ENCODE measurements at regions not wholly inside any gene's neighbourhood (a gene's known extent, or its start where the extent isn't known, plus 50 kb on each side); places are given as distances from the start of the nearest gene placed in this dataset.
"Not testable (repeated sequence)": the region's sequence is repeated elsewhere in the genome, so short reads cannot be mapped to it uniquely, and the experiment has no call there.

DNA sequence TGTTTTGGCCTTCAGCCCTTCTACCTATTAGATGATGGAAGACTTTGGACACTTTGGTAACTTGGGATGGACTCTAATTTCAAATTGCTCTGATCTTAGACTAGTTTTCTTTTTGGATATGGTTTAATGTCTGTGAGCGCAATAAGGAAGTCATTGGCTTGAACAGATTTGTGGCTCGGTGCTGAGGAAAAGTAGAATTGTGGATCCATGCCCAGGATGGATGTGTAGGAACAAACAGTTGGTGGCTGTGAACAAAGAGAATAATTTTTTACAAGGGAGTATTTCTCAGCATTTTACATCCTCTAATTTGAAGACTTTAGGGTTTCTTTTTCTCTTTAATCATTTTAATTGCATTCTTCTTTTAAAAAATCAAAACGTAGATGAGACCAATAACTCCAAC, 327.1 kb downstream of the GLUD2 start:
- H3K27me3 Mint-ChIP-seq (ENCODE audit: insufficient read depth, unreplicated experiment), result no peaks in the 10 kb centered on the region
- TF ChIP-seq, protein P1, sequence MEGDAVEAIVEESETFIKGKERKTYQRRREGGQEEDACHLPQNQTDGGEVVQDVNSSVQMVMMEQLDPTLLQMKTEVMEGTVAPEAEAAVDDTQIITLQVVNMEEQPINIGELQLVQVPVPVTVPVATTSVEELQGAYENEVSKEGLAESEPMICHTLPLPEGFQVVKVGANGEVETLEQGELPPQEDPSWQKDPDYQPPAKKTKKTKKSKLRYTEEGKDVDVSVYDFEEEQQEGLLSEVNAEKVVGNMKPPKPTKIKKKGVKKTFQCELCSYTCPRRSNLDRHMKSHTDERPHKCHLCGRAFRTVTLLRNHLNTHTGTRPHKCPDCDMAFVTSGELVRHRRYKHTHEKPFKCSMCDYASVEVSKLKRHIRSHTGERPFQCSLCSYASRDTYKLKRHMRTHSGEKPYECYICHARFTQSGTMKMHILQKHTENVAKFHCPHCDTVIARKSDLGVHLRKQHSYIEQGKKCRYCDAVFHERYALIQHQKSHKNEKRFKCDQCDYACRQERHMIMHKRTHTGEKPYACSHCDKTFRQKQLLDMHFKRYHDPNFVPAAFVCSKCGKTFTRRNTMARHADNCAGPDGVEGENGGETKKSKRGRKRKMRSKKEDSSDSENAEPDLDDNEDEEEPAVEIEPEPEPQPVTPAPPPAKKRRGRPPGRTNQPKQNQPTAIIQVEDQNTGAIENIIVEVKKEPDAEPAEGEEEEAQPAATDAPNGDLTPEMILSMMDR (IDR thresholded peaks at IDR 0.05; ENCODE audit: unreplicated experiment), result no peak
- no TSS peak for BruUV-seq (replicated peaks)
- H3K4me1 Mint-ChIP-seq (ENCODE audit: insufficient read depth, unreplicated experiment), result no peaks in the 10 kb centered on the region
- no peak overlapping the region for H3K27ac Mint-ChIP-seq (ENCODE audit: low read depth, unreplicated experiment)
- H3K9me3 Mint-ChIP-seq (ENCODE audit: unreplicated experiment), result no peaks in the 10 kb centered on the region
- DNase-seq (ENCODE audit: unreplicated experiment), result no peak
- ChIA-PET CTCF (no interaction called here), POLR2A (no interaction called here)
- H3K36me3 Mint-ChIP-seq (ENCODE audit: insufficient read depth, unreplicated experiment), result no peaks in the 10 kb centered on the region
- H3K4me3 Mint-ChIP-seq (ENCODE audit: unreplicated experiment), result no peak overlapping the region
- intact Hi-C loops (cut with micrococcal nuclease), result no loop called here

DNA sequence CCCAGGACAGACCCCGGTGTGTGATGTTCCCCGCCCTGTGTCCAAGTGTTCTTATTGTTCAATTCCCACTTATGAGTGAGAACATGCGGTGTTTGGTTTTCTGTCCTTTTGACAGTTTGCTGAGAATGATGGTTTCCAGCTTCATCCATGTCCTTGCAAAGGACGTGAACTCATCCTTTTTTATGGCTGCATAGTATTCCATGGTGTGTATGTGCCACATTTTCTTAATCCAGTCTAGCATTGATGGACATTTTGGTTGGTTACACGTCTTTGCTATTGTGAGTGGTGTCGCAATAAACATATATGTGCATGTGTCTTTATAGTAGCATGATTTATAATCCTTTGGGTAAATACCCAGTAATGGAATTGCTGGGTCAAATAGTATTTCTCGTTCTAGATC, 334.5 kb downstream of the GLUD2 start:
- CTCF ChIA-PET, result not testable (repeated sequence)

DNA sequence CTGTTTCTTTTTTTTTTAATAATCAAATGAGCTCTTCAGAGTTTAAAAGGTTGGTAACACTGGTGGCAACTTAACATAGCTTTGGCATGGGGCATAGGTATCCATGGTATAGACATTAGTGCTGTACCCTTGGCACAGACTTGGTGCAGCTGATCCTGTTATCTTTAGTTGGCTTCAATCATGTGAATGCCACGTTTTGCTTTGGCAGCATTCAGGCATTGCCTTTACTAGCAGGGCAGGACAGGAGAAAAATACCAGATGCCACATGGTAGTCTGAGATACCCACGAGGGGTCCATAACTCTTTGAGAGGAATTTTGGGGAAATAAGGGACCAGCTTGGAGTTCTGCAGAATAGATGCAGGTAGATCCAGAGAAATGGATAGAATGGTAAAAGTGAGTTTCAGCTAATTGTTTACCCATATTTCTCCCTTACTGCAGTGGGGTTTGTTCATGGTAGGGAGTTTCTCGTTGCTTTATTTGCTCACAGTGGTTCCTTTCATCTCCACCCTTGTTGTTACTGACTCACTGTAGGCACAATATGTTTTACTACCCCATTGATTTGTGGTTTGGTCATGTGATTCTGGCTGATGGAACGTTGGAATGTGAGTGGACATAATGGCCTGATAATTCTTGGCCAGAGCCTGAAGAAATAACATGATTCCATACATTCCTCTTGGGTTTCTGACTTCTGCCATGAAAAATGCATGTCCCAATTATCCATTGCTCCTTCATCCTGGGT, 342.7 kb downstream of the GLUD2 start:
- TF ChIP-seq, protein P1 (IDR thresholded peaks at IDR 0.05; ENCODE audit: unreplicated experiment), result no peak
- H3K4me3 Mint-ChIP-seq (ENCODE audit: unreplicated experiment), result no peak overlapping the region
- ChIA-PET POLR2A (no interaction called here), CTCF (interaction anchor here (0.5 kb wide), 1 partner anchor 81 kb away, joined by 6 read pairs; no protein-coding TSS in a partner anchor)
- H3K36me3 Mint-ChIP-seq (ENCODE audit: insufficient read depth, unreplicated experiment), result no peaks in the 10 kb centered on the region
- no peaks in the 10 kb centered on the region for H3K4me1 Mint-ChIP-seq (ENCODE audit: insufficient read depth, unreplicated experiment)
- no TSS peak for BruUV-seq (replicated peaks)
- intact Hi-C loops (cut with micrococcal nuclease), result no loop called here
- H3K9me3 Mint-ChIP-seq (ENCODE audit: unreplicated experiment), result peaks cover 15% of the 10 kb centered on the region
- no peak overlapping the region for H3K27ac Mint-ChIP-seq (ENCODE audit: low read depth, unreplicated experiment)
- H3K27me3 Mint-ChIP-seq (ENCODE audit: insufficient read depth, unreplicated experiment), result no peaks in the 10 kb centered on the region
- DNase-seq (ENCODE audit: unreplicated experiment), result no peak

More for the DNA sequence above, 334.5 kb downstream of the GLUD2 start:
- H3K4me1 Mint-ChIP-seq (ENCODE audit: insufficient read depth, unreplicated experiment); H3K27me3 Mint-ChIP-seq (ENCODE audit: insufficient read depth, unreplicated experiment); intact Hi-C loops (cut with micrococcal nuclease); BruUV-seq (replicated peaks); H3K9me3 Mint-ChIP-seq (ENCODE audit: unreplicated experiment); H3K36me3 Mint-ChIP-seq (ENCODE audit: insufficient read depth, unreplicated experiment); H3K27ac Mint-ChIP-seq (ENCODE audit: low read depth, unreplicated experiment); DNase-seq (ENCODE audit: unreplicated experiment); POLR2A ChIA-PET; H3K4me3 Mint-ChIP-seq (ENCODE audit: unreplicated experiment): not testable (repeated sequence)

DNA sequence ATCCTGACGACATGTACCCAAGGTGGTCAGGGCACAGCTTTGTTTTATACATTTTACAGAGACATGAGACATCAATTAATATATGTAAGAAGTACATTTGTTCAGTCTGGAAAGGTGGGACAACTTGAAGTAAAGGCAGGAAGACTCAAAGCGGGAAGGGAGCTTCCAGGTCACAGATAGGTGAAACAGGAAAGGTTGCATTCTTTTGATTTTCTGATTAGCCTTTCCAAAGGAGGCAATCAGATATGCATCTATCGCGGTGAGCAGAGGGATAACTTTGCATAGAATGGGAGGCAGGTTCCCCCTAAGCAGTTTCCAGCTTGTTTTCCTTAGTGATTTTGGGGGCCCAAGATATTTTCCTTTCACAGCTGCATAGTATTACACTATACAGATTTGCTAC, 358.4 kb downstream of the GLUD2 start:
- no TSS peak for BruUV-seq (replicated peaks)
- intact Hi-C loops (cut with micrococcal nuclease), result no loop called here
- CTCF ChIA-PET, result no interaction called here
- Mint-ChIP-seq H3K27me3 (ENCODE audit: insufficient read depth, unreplicated experiment) (no peaks in the 10 kb centered on the region), H3K4me1 (ENCODE audit: insufficient read depth, unreplicated experiment) (no peaks in the 10 kb centered on the region), H3K27ac (ENCODE audit: low read depth, unreplicated experiment) (no peak overlapping the region), H3K9me3 (ENCODE audit: unreplicated experiment) (peaks cover 5% of the 10 kb centered on the region), H3K4me3 (ENCODE audit: unreplicated experiment) (no peak overlapping the region), H3K36me3 (ENCODE audit: insufficient read depth, unreplicated experiment) (no peaks in the 10 kb centered on the region)
- TF ChIP-seq, protein P1 (IDR thresholded peaks at IDR 0.05; ENCODE audit: unreplicated experiment), result no peak
- DNase-seq (ENCODE audit: unreplicated experiment), result no peak
- POLR2A ChIA-PET, result no interaction called here

DNA sequence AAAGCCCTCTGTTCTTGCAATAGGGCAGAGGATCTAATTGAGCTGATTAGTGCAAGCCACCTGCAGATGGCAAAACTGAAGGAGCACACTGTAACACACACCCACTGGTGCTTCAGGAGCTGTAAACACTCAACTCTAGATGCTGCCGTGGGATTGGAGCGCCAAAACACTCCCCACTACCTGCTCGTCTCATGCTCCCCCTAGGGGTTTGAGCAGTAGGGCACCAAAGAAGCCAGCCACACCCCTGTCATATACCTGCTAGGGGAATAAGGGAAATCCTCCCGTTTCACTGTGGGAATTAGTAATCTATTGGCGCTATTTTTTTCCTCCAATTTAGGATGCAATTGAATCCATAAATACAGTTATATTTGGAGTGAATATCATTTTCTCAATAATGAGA, 360.2 kb downstream of the GLUD2 start:
- no TSS peak for BruUV-seq (replicated peaks)
- Mint-ChIP-seq H3K4me1 (ENCODE audit: insufficient read depth, unreplicated experiment) (no peaks in the 10 kb centered on the region), H3K9me3 (ENCODE audit: unreplicated experiment) (no peaks in the 10 kb centered on the region), H3K27me3 (ENCODE audit: insufficient read depth, unreplicated experiment) (no peaks in the 10 kb centered on the region), H3K27ac (ENCODE audit: low read depth, unreplicated experiment) (no peak overlapping the region), H3K36me3 (ENCODE audit: insufficient read depth, unreplicated experiment) (no peaks in the 10 kb centered on the region), H3K4me3 (ENCODE audit: unreplicated experiment) (no peak overlapping the region)
- no peak for DNase-seq (ENCODE audit: unreplicated experiment)
- CTCF ChIA-PET, result no interaction called here
- POLR2A ChIA-PET, result no interaction called here
- intact Hi-C loops (cut with micrococcal nuclease), result no loop called here
- TF ChIP-seq, protein P1 (IDR thresholded peaks at IDR 0.05; ENCODE audit: unreplicated experiment), result no peak

DNA sequence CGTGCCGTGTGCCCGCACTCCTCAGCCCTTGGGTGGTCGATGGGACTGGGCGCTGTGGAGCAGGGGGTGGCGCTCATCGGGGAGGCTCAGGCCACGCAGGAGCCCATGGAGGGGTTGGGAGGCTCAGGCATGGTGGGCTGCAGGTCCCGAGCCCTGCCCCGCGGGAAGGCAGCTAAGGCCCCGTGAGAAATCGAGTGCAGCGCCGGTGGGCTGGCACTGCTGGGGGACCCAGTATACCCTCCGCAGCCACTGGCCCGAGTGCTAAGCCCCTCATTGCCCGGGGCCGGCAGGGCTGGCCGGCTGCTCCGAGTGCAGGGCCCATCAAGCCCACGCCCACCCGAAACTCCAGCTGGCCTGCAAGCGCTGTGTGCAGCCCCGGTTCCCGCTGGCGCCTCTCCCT, 384.1 kb downstream of the GLUD2 start:
- DNase-seq (ENCODE audit: unreplicated experiment); BruUV-seq (replicated peaks); CTCF ChIA-PET; POLR2A ChIA-PET; intact Hi-C loops (cut with micrococcal nuclease); H3K9me3 Mint-ChIP-seq (ENCODE audit: unreplicated experiment); H3K4me3 Mint-ChIP-seq (ENCODE audit: unreplicated experiment); H3K36me3 Mint-ChIP-seq (ENCODE audit: insufficient read depth, unreplicated experiment); H3K4me1 Mint-ChIP-seq (ENCODE audit: insufficient read depth, unreplicated experiment); H3K27me3 Mint-ChIP-seq (ENCODE audit: insufficient read depth, unreplicated experiment); H3K27ac Mint-ChIP-seq (ENCODE audit: low read depth, unreplicated experiment): not testable (repeated sequence)
